ENCODE measurements at regions not wholly inside any gene's neighbourhood (a gene's known extent, or its start where the extent isn't known, plus 50 kb on each side); places are given as distances from the start of the nearest gene placed in this dataset.
A peak's percentile ranks its signal among the peaks of the same experiment; 100 is the strongest.

- no peak overlapping the region for H3K23ac ChIP-seq (ENCODE audit: low read depth, low read length)
- H3K14ac ChIP-seq (replicated peaks; ENCODE audit: low read depth, low read length) = no peak overlapping the region
- no peak for TF ChIP-seq CEBPB (IDR thresholded peaks at IDR 0.05; ENCODE audit: low read depth, low read length)
- 0 out of 2 replicates have a peak, but pooled peaks have one; percentile 5 for TF ChIP-seq CTCF (conservative IDR thresholded peaks at IDR 0.05; ENCODE audit: low read depth, low read length)
- no peak for TF ChIP-seq NFE2L2 (IDR thresholded peaks at IDR 0.05; ENCODE audit: low read depth, low read length)
- TF ChIP-seq FOS (IDR thresholded peaks at IDR 0.05; ENCODE audit: low read depth, low read length) = no peak
- no peak for TF ChIP-seq RFX5 (IDR thresholded peaks at IDR 0.05; ENCODE audit: low read depth, low read length)
- no peak for TF ChIP-seq RCOR1 (IDR thresholded peaks at IDR 0.05; ENCODE audit: insufficient replicate concordance, low read length)
- no peak for TF ChIP-seq POLR2A (IDR thresholded peaks at IDR 0.05; ENCODE audit: low read depth, low read length)
- no TSS peak for BruUV-seq (replicated peaks)
- no peaks in the 10 kb centered on the region for H3K36me3 ChIP-seq (ENCODE audit: control insufficient read depth, insufficient read depth, low read length)
- no peak overlapping the region for H3K4me2 ChIP-seq (ENCODE audit: low read depth, low read length)
- H2BK120ac ChIP-seq (ENCODE audit: low read depth, low read length) = no peak overlapping the region
- no peak overlapping the region for H4K8ac ChIP-seq (ENCODE audit: low read depth in 2 of 2, low read length in 2 of 2)
- WGBS, 2 experiments (ENCODE audit: extremely low coverage in 2 of 2, insufficient read length in 1 of 2) = 86% methylated on average over 2 of the region's 10 CpGs; no CpG with 5 or more reads in 1 of the 2 experiments
- H3K27me3 ChIP-seq (ENCODE audit: control insufficient read depth, insufficient read depth, low read length) = peaks cover 3% of the 10 kb centered on the region; the same call in 1 of the 2 replicates
- no peak overlapping the region for H3K4me3 ChIP-seq (ENCODE audit: insufficient read depth, low read depth, low read length)
- no peak overlapping the region for H2BK5ac ChIP-seq (ENCODE audit: low read depth, low read length, poor library complexity, severe bottlenecking)
- ChIA-PET POLR2A (ENCODE audit: unreplicated experiment) (no interaction called here), CTCF (no interaction called here)
- in situ Hi-C loops (cut with MboI; ENCODE audit: low sequenced_read_pairs) (no loop called here), intact Hi-C loops (cut with micrococcal nuclease) (no loop called here), dilution Hi-C loops (cut with HindIII; ENCODE audit: low sequenced_read_pairs, unreplicated experiment) (no loop called here)
- no peaks in the 10 kb centered on the region for H3K79me1 ChIP-seq (ENCODE audit: low read depth in 1 of 2, low read length in 2 of 2)
- DNase-seq (peak; percentile 58), ATAC-seq (ENCODE audit: low read depth) (peak; percentile 61)
- no peak overlapping the region for H2BK20ac ChIP-seq (ENCODE audit: low read depth, low read length)
- no peaks in the 10 kb centered on the region for H3K9me3 ChIP-seq (ENCODE audit: control insufficient read depth, insufficient read depth, low read length)
- no peak overlapping the region for H2BK15ac ChIP-seq (ENCODE audit: low read depth, low read length)
- no peak overlapping the region for H3K9ac ChIP-seq (ENCODE audit: low read depth, low read length)
- no peaks in the 10 kb centered on the region for H4K20me1 ChIP-seq (ENCODE audit: insufficient read depth, low read length)
- H3K4ac ChIP-seq (ENCODE audit: low read depth, low read length) = no peak overlapping the region
- H4K5ac ChIP-seq (ENCODE audit: low read depth, low read length) = no peak overlapping the region
- H2AFZ ChIP-seq (replicated peaks; ENCODE audit: low read length, poor library complexity) = no peak overlapping the region
- no peak overlapping the region for H3K27ac ChIP-seq (ENCODE audit: insufficient read depth, low read length)
- H2AK5ac ChIP-seq (ENCODE audit: low read depth, low read length) = no peak overlapping the region
- H4K91ac ChIP-seq (ENCODE audit: insufficient read depth, low read depth, low read length) = no peak overlapping the region
- no peaks in the 10 kb centered on the region for H3K4me1 ChIP-seq (ENCODE audit: control insufficient read depth, insufficient read depth, low read length)
- no peak overlapping the region for H3K56ac ChIP-seq (ENCODE audit: extremely low read depth, insufficient read depth, low read length)
- no peaks in the 10 kb centered on the region; the same call in 1 of the 2 replicates for H3K9me1 ChIP-seq (ENCODE audit: insufficient read depth, low read length)
- no peak overlapping the region for H2AK9ac ChIP-seq (replicated peaks; ENCODE audit: low read depth, low read length, poor library complexity)
- no peak overlapping the region for H3K18ac ChIP-seq (ENCODE audit: low read depth, low read length)
Measured at GRCh38 chr18:3380384-3380961, 69.5 kb upstream of the TGIF1 start.

Data from IMR-90 (cell line).